G401 (cell line): ENCODE measurements at regions not wholly inside any gene's neighbourhood (a gene's known extent, or its start where the extent isn't known, plus 50 kb on each side); places are given as distances from the start of the nearest gene placed in this dataset.
"Not testable (repeated sequence)": the region's sequence is repeated elsewhere in the genome, so short reads cannot be mapped to it uniquely, and the experiment has no call there.

Source experiments
- DNase-seq: peaks from one replicate; pipeline ENCODE4 v3.0.0-alpha.2; 2015; ENCODE audit warnings: low spot score
- in situ Hi-C: cut with HindIII; loops from 2 replicates; pipeline ENCODE4 v1.10.0; 2016; ENCODE audit warnings: low sequenced_read_pairs, mixed read lengths

- no peak for DNase-seq
- in situ Hi-C loops = no loop called here
Observed at GRCh38 chr9:81074221-81074620, 615.1 kb downstream of the TLE1 start.

DNA sequence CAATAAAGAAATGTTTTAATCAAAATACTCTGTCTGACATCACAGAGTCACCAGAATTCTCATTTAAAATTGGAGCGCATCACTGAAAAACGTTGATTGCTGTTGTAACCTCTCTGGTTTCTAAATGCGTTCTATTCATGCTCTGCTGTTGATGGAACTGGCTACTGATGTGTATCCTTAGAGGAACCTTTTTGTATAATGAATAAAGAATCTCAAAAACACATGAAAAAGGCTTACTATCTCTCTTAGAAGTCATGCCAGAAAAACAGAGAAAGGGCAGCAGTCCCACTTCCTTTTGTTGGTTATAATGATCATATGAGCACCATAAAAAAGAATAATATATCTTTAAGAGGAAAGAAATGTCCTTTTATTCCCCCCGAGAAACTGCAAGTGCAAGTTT lies 615.5 kb downstream of the TLE1 start:
- in situ Hi-C loops = no loop called here
- DNase-seq = no peak

DNA sequence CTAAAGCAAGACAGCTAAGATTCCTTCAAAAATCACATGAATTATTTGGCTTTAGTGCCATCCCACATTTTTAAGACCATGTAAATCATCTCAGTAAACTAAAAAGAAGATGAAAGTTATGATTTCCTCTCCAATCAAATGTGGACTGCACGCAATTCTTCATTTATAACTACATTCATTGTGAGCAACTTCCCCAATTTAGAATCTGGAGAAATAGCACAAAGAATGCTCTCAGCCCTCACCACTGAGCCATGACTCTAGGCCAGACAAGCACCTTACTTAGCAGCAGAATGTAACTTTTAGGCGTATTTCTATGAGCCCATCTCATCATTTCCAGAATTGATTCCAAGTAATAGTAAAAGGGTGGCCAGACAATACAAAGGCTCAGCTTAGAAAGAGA lies 616.6 kb downstream of the TLE1 start:
- DNase-seq = no peak
- in situ Hi-C loops = no loop called here

DNA sequence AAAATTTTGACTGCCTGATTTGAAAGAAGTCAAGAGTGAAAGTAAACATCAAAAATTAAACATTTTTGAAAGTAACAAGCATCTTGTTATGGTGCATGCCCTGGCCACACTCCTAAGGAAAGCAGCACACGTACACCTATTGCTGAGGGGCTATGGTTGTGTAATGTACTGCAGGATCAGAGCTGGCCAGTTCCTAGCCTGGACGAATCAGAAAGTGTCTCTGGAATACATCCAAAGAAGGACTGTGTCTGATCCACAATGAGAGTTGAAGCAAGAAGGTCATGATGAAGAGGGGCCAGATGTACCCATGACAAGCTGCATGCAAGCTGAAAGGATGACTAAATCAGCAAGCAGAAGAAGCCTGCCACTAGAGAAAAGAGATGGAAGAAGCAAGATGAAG lies 618.2 kb downstream of the TLE1 start:
- no peak for DNase-seq
- in situ Hi-C loops = no loop called here

DNA sequence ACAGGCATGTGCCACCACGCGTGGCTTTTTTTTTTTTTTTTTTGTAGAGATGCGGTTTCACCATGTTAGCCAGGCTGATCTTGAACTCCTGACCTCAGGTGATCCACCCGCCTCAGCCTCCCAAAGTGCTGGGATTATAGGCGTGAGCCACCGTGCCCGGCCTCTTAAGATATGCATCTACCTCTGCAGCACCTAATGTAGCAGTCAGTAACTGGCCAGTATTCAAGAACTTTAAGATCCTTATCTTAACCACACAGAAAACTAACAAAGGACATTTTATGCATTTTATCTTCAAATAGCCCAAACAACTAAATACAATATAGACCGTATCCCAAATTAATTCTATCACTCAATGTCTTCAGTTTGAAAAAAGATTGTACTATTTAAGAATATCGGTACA lies 618.7 kb downstream of the TLE1 start:
- DNase-seq = no peak
- in situ Hi-C loops = no loop called here

GRCh38 chr9:81069923-81070322 lies 619.4 kb downstream of the TLE1 start:
- DNase-seq = no peak
- in situ Hi-C loops = no loop called here

DNA sequence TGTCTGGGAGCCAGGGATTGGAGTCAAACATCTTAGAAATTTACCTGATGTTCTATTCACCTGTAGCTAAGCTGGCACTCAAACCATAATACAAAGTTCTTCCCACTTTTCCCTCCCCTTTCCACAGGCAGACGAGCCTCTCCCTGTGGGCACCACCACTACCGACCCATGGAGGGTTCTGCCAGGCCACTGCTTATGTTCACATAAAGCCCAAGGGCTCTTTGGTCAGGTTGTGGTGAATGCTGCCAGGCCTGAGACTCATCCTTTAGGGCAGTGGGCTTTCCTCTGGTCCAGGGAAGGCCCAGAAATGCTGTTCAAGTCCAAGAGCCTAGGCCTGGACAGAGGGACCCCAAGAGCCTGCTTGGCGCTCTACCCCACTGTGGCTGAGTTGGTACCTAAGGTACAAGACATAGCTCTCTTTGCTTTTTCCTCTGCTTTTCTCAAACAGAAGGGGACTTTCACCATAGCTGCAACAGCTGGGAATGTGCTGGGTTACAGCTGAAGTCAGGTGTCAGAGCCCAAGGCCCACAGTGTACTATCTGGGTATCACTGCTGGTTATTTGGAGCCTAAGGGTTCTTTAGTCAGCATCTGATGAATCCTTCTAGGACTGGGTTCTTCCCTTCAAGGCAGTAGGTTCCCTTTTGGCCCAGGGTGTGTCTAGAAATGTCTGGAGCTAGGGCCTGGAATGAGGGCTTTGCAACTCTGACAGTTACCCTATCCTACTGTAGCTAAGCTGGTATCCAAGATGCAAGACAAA lies 620.1 kb downstream of the TLE1 start:
- in situ Hi-C loops = no loop called here
- no peak for DNase-seq

DNA sequence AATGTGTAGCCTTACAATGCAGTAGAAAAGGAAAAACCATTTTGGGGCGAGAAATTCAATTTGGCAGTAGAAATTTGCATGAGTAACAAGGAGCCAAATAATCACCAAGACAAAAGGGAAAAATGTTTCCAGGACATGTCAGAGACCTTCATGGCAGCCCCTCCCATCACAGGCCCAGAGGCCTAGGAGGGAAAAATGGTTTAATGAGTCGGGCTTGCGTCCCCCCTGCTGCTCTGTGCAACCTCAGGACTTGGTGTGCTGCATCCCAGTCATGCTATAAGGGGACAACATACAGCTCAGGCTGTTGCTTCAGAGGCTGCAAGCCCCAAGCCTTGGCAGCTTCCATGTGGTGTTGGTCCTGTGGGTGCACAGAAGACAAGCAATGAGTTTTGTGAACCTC lies 626.4 kb downstream of the TLE1 start:
- DNase-seq, in situ Hi-C loops: not testable (repeated sequence)

- DNase-seq = no peak
- in situ Hi-C loops = no loop called here
Observed at GRCh38 chr9:81058782-81059181, 630.6 kb downstream of the TLE1 start.

GRCh38 chr9:81053298-81054025 lies 635.9 kb downstream of the TLE1 start:
- in situ Hi-C loops = no loop called here
- no peak for DNase-seq

- DNase-seq = no peak
- in situ Hi-C loops = no loop called here
Observed at GRCh38 chr9:81052846-81053245, 636.5 kb downstream of the TLE1 start.

GRCh38 chr9:81047280-81047679 lies 642.1 kb downstream of the TLE1 start:
- DNase-seq = no peak
- in situ Hi-C loops = no loop called here

DNA sequence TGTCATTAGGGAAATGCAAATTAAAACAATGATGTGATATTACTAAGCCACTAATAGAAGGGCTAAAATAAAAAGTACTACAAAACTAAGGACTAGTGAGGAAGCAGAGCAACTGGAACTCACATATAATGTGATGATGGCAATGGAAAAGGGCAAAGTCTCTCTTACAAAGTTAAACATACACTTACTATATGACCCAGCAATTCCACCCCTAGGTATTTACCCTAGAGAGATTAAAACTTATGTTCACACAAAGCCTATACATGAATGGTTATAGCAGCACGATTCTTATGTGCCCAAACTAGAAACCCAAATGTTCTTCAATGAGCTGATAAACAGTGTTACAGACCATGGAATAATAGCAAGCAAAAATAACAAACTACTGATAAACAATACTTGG lies 643.7 kb downstream of the TLE1 start:
- in situ Hi-C loops = no loop called here
- DNase-seq = no peak

- in situ Hi-C loops = no loop called here
Observed at GRCh38 chr9:81037889-81038288, 651.5 kb downstream of the TLE1 start.

DNA sequence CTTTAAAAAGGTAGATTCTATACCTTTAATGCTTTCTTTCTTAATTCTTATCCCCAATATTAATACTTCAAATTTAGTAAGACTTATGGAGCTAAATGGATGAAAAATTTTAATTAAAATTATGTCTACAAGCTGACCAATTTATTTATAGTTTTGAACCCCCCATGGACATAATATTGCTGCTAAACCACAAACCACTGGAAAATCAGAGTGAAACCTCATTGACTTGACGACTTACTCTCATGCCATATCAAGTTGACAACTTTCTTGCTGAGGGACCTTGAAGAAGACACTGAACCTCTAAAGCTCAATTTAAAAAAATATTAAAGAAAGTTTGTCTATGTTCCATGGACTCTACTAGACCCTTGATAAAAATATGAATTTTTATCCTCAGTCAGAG lies 653.7 kb downstream of the TLE1 start:
- in situ Hi-C loops = no loop called here
- DNase-seq = no peak

More at GRCh38 chr9:81037889-81038288, 651.5 kb downstream of the TLE1 start:
- DNase-seq = no peak

- in situ Hi-C loops = no loop called here
- DNase-seq = no peak
Observed at GRCh38 chr9:81035171-81035570, 654.2 kb downstream of the TLE1 start.

GRCh38 chr9:81032831-81033230 lies 656.5 kb downstream of the TLE1 start:
- in situ Hi-C loops = no loop called here
- DNase-seq = no peak

DNA sequence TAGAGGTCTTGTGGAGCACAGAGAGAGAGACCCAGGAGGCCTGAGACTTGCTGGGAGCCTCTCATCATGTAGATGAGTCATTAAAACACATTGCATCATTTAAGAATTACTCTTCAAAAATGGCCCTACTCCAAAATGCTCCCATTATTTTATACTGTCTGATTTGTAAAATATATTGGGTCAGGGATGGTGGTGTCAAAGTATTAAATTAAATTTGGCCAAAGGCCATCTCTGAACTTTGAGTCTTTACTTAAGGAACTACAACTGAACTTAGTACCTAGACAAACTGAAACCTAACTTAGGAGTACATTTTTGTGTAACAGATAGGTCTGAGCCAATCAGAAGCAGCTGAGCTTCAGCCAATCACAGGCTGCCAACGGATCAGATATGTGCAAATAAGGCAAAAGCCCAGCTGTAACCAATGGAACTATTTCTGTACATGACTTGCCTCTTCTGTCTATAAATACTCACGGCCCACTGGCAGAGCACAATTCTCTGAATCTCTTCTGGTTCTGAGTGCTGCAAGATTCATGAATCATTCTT lies 657.2 kb downstream of the TLE1 start:
- DNase-seq = no peak
- in situ Hi-C loops = no loop called here

DNA sequence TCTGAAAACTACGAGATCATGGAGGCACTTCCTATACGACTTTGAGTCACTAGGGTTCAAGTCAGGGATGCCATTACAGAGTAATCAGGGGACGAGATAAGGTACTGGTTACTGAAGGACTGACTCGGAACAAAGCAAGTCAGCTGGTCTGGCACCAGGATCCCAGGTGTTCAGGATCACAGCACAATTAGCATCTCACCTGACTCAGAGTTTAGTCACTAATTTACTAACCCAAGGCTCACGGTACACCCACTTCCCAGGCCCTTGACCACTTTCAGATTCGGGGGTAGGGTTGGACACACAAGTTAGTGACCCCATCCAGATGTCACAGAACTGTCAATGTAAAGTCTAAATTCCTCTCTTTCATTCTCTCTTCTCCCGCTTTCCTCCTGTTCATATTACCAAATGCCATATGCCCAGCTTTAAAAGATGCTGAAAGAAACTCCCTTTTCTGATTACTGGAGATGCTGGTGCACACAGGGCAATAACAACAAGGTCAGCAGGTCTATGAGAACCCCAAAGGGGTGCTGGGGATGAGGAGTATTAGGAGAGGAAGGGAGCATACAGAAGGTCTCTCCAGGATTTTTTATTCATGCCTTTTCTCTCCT lies 657.8 kb downstream of the TLE1 start:
- DNase-seq = no peak
- in situ Hi-C loops = no loop called here

DNA sequence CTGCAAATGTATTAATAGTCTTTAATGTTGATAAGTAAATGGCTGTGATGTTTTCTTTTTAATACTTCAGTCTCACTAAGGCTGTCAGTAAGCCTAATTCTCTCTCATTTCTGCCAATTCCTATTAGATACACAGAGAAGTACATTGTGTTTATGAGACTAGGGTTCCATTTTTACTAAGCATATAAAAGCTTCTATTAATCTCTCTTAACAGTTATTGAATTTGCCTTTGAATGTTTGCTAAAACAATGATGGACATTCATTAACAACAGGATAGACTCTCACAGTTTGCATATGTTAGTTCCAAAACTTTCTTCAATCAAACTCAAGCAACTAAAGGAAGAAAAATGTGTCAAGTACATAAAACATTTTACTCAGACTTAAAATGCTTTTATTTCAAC lies 659.3 kb downstream of the TLE1 start:
- no peak for DNase-seq
- in situ Hi-C loops = no loop called here
